ENCODE measurements at regions not wholly inside any gene's neighbourhood (a gene's known extent, or its start where the extent isn't known, plus 50 kb on each side); places are given as distances from the start of the nearest gene placed in this dataset.

- no peaks in the 10 kb centered on the region; the same call in 1 of the 2 replicates for H3K27me3 ChIP-seq (ENCODE audit: control insufficient read depth, low read length)
- no peak overlapping the region for H3K4me3 ChIP-seq (ENCODE audit: low read length)
- no peak for TF ChIP-seq CTCF (IDR thresholded peaks at IDR 0.05; ENCODE audit: low read depth, low read length, poor library complexity, severe bottlenecking)
- TF ChIP-seq EZH2phosphoT487 (IDR thresholded peaks at IDR 0.05; ENCODE audit: borderline replicate concordance, low read length): no peak
Observed at GRCh38 chr3:132199451-132199850, 117.8 kb upstream of the ACP3 start.

GRCh38 chr3:132202586-132202985, 114.6 kb upstream of the ACP3 start:
- Histone ChIP-seq H3K9me2 (replicated peaks; ENCODE audit: control insufficient read depth, low read length) (no peaks in the 10 kb centered on the region), H3F3A (ENCODE audit: control insufficient read depth, insufficient read depth) (no peaks in the 10 kb centered on the region), H3K9me3 (ENCODE audit: control insufficient read depth, insufficient read depth, low read length) (no peaks in the 10 kb centered on the region), H3K4me2 (ENCODE audit: low read length) (no peak overlapping the region), H3K79me2 (ENCODE audit: control insufficient read depth, low read length) (no peaks in the 10 kb centered on the region), H3K4me1 (ENCODE audit: control insufficient read depth, low read length) (no peaks in the 10 kb centered on the region), H4K20me1 (ENCODE audit: control insufficient read depth, insufficient read depth, low read depth, low read length) (no peaks in the 10 kb centered on the region), H3K27me3 (ENCODE audit: control insufficient read depth, low read length) (peaks cover 4% of the 10 kb centered on the region; the same call in 1 of the 2 replicates), H3K27ac (ENCODE audit: low read depth, low read length) (no peak overlapping the region), H3K36me3 (ENCODE audit: control insufficient read depth, low read length) (no peaks in the 10 kb centered on the region), H3K4me3 (ENCODE audit: low read length) (no peak overlapping the region)
- TF ChIP-seq CTCF (IDR thresholded peaks at IDR 0.05; ENCODE audit: low read depth, low read length, poor library complexity, severe bottlenecking): no peak
- TF ChIP-seq EZH2phosphoT487 (IDR thresholded peaks at IDR 0.05; ENCODE audit: borderline replicate concordance, low read length): no peak

More at GRCh38 chr3:132199451-132199850, 117.8 kb upstream of the ACP3 start:
- no peaks in the 10 kb centered on the region for H3K4me1 ChIP-seq (ENCODE audit: control insufficient read depth, low read length)
- no peaks in the 10 kb centered on the region for H3F3A ChIP-seq (ENCODE audit: control insufficient read depth, insufficient read depth)
- H3K36me3 ChIP-seq (ENCODE audit: control insufficient read depth, low read length): no peaks in the 10 kb centered on the region
- no peaks in the 10 kb centered on the region for H4K20me1 ChIP-seq (ENCODE audit: control insufficient read depth, insufficient read depth, low read depth, low read length)
- no peak overlapping the region for H3K4me2 ChIP-seq (ENCODE audit: low read length)
- no peaks in the 10 kb centered on the region for H3K9me2 ChIP-seq (replicated peaks; ENCODE audit: control insufficient read depth, low read length)
- no peaks in the 10 kb centered on the region for H3K79me2 ChIP-seq (ENCODE audit: control insufficient read depth, low read length)
- no peaks in the 10 kb centered on the region for H3K9me3 ChIP-seq (ENCODE audit: control insufficient read depth, insufficient read depth, low read length)
- no peak overlapping the region for H3K27ac ChIP-seq (ENCODE audit: low read depth, low read length)

- H4K20me1 ChIP-seq (ENCODE audit: control insufficient read depth, insufficient read depth, low read depth, low read length): no peaks in the 10 kb centered on the region
- no peak overlapping the region for H3K4me3 ChIP-seq (ENCODE audit: low read length)
- H3K9me2 ChIP-seq (replicated peaks; ENCODE audit: control insufficient read depth, low read length): no peaks in the 10 kb centered on the region
- no peaks in the 10 kb centered on the region for H3F3A ChIP-seq (ENCODE audit: control insufficient read depth, insufficient read depth)
- no peak overlapping the region for H3K27ac ChIP-seq (ENCODE audit: low read depth, low read length)
- H3K27me3 ChIP-seq (ENCODE audit: control insufficient read depth, low read length): peaks cover 4% of the 10 kb centered on the region; the same call in 1 of the 2 replicates
- no peaks in the 10 kb centered on the region for H3K9me3 ChIP-seq (ENCODE audit: control insufficient read depth, insufficient read depth, low read length)
- H3K36me3 ChIP-seq (ENCODE audit: control insufficient read depth, low read length): no peaks in the 10 kb centered on the region
- H3K4me1 ChIP-seq (ENCODE audit: control insufficient read depth, low read length): no peaks in the 10 kb centered on the region
- TF ChIP-seq CTCF (IDR thresholded peaks at IDR 0.05; ENCODE audit: low read depth, low read length, poor library complexity, severe bottlenecking) (no peak), EZH2phosphoT487 (IDR thresholded peaks at IDR 0.05; ENCODE audit: borderline replicate concordance, low read length) (no peak)
- no peak overlapping the region for H3K4me2 ChIP-seq (ENCODE audit: low read length)
- no peaks in the 10 kb centered on the region for H3K79me2 ChIP-seq (ENCODE audit: control insufficient read depth, low read length)
Observed at GRCh38 chr3:132203889-132204596, 113.2 kb upstream of the ACP3 start.

Measured in DOHH2 (cell line).